WTC11 (cell line): ENCODE measurements at regions not wholly inside any gene's neighbourhood (a gene's known extent, or its start where the extent isn't known, plus 50 kb on each side); places are given as distances from the start of the nearest gene placed in this dataset.

ENCODE experiments used
- ATAC-seq: fragments of 200-7000 bp; cut with Tn5 transposase; 2 replicates; pipeline ENCODE4 v1.10.0; 2021; ENCODE audit warnings: mild to moderate bottlenecking, moderate library complexity
- CTCF ChIA-PET: fragments of 300-600 bp; sonication (Branson Sonifier 250); formaldehyde crosslinking; loops from one replicate; lab custom pipeline; 2021; ENCODE audit warnings: antibody characterized with exemption; lab: Charles Lee
- POLR2A ChIA-PET: fragments of 350-600 bp; sonication (Branson Sonifier 250); formaldehyde crosslinking; loops from one replicate; lab custom pipeline; 2021; ENCODE audit warnings: antibody characterized with exemption; lab: Charles Lee
- DNase-seq: peaks from one replicate; pipeline ENCODE4 v3.0.0; 2021; ENCODE audit warnings: low spot score
- H3K27ac Mint-ChIP-seq: 2 replicates; pipeline ENCODE4 v1.8.0; 2021; ENCODE audit warnings: mixed read lengths
- H3K27me3 Mint-ChIP-seq: 2 replicates; pipeline ENCODE4 v1.8.0; 2021; ENCODE audit warnings: low read depth, mild to moderate bottlenecking, moderate library complexity, mixed read lengths
- H3K36me3 Mint-ChIP-seq: 2 replicates; pipeline ENCODE4 v1.8.0; 2021; ENCODE audit warnings: mixed read lengths
- H3K4me1 Mint-ChIP-seq: 2 replicates; pipeline ENCODE4 v1.8.0; 2022; ENCODE audit warnings: mixed read lengths
- H3K4me3 Mint-ChIP-seq: 2 replicates; pipeline ENCODE4 v1.8.0; 2021; ENCODE audit warnings: mild to moderate bottlenecking, moderate library complexity, mixed read lengths
- H3K9me3 Mint-ChIP-seq: 2 replicates; pipeline ENCODE4 v1.8.0; 2021; ENCODE audit warnings: mixed read lengths
- ATF6 ChIP-seq: sonication (generic); formaldehyde crosslinking; IDR thresholded peaks from 2 replicates; pipeline ENCODE4 v1.8.1; 2023; ENCODE audit warnings: mild to moderate bottlenecking, missing genetic modification reagents
- EMX1 ChIP-seq: fragments of 250-450 bp; sonication (Bioruptor Pico); IDR thresholded peaks from 2 replicates; pipeline ENCODE4 v1.8.0; 2021; ENCODE audit warnings: mild to moderate bottlenecking
- ESRRA ChIP-seq: sonication (generic); formaldehyde crosslinking; IDR thresholded peaks from 2 replicates; pipeline ENCODE4 v1.8.1; 2022; ENCODE audit warnings: mild to moderate bottlenecking, missing genetic modification reagents, borderline replicate concordance
- FOXJ3 ChIP-seq: sonication (generic); formaldehyde crosslinking; IDR thresholded peaks from 2 replicates; pipeline ENCODE4 v1.9.0; 2021; ENCODE audit warnings: missing genetic modification reagents, mild to moderate bottlenecking, borderline replicate concordance
- FOXP1 ChIP-seq: sonication (generic); formaldehyde crosslinking; IDR thresholded peaks from 2 replicates; pipeline ENCODE4 v1.8.0; 2022; ENCODE audit warnings: missing genetic modification reagents, mild to moderate bottlenecking, moderate library complexity, borderline replicate concordance
- FOXP4 ChIP-seq: sonication (generic); formaldehyde crosslinking; IDR thresholded peaks from 2 replicates; pipeline ENCODE4 v1.8.0; 2022; ENCODE audit warnings: mild to moderate bottlenecking, missing genetic modification reagents
- GABPB1 ChIP-seq: sonication (generic); formaldehyde crosslinking; IDR thresholded peaks from 2 replicates; pipeline ENCODE4 v1.8.1; 2023; ENCODE audit warnings: mild to moderate bottlenecking, missing genetic modification reagents
- HMGXB4 ChIP-seq: sonication (generic); formaldehyde crosslinking; IDR thresholded peaks from 2 replicates; pipeline ENCODE4 v1.8.1; 2023; ENCODE audit warnings: mild to moderate bottlenecking, moderate library complexity, missing genetic modification reagents
- JAZF1 ChIP-seq: fragments of 250-450 bp; sonication (Bioruptor Pico); IDR thresholded peaks from 2 replicates; pipeline ENCODE4 v1.9.0; 2021; ENCODE audit warnings: moderate library complexity, mild to moderate bottlenecking, inconsistent platforms
- JUN ChIP-seq: sonication (generic); formaldehyde crosslinking; IDR thresholded peaks from 2 replicates; pipeline ENCODE4 v1.8.0; 2023; ENCODE audit warnings: mild to moderate bottlenecking, missing genetic modification reagents
- NR1H2 ChIP-seq: sonication (generic); formaldehyde crosslinking; IDR thresholded peaks from 2 replicates; pipeline ENCODE4 v1.9.0; 2021; ENCODE audit warnings: mild to moderate bottlenecking, moderate library complexity, missing genetic modification reagents
- OVOL2 ChIP-seq: fragments of 250-450 bp; sonication (Bioruptor Pico); IDR thresholded peaks from 2 replicates; pipeline ENCODE4 v1.9.0; 2021; ENCODE audit warnings: mild to moderate bottlenecking, borderline replicate concordance
- RELA ChIP-seq: sonication (generic); formaldehyde crosslinking; IDR thresholded peaks from 2 replicates; pipeline ENCODE4 v1.8.1; 2022; ENCODE audit warnings: missing genetic modification reagents, mild to moderate bottlenecking, borderline replicate concordance
- SOX15 ChIP-seq: fragments of 250-450 bp; sonication (Bioruptor Pico); IDR thresholded peaks from 2 replicates; pipeline ENCODE4 v1.9.0; 2021; ENCODE audit warnings: mild to moderate bottlenecking
- ZNF121 ChIP-seq: sonication (generic); formaldehyde crosslinking; IDR thresholded peaks from 2 replicates; pipeline ENCODE4 v1.8.0; 2023; ENCODE audit warnings: missing genetic modification reagents
- ZNF512 ChIP-seq: sonication (generic); formaldehyde crosslinking; IDR thresholded peaks from 2 replicates; pipeline ENCODE4 v1.8.1; 2022; ENCODE audit warnings: missing genetic modification reagents, borderline replicate concordance
- ZNF671 ChIP-seq: fragments of 250-450 bp; sonication (Bioruptor Pico); IDR thresholded peaks from 2 replicates; pipeline ENCODE4 v1.8.0; 2021; ENCODE audit warnings: mild to moderate bottlenecking
- TF ChIP-seq, protein P1 (sequence below): fragments of 250-450 bp; sonication (Bioruptor Pico); IDR thresholded peaks from 2 replicates; pipeline ENCODE4 v1.9.0; 2021; ENCODE audit warnings: moderate library complexity, mild to moderate bottlenecking, inconsistent platforms, borderline replicate concordance
- TF ChIP-seq, protein P2 (sequence below): sonication (generic); formaldehyde crosslinking; IDR thresholded peaks from 2 replicates; pipeline ENCODE4 v1.8.1; 2022; ENCODE audit warnings: low read depth, missing genetic modification reagents, borderline replicate concordance
- TF ChIP-seq, protein P3 (sequence below): sonication (generic); formaldehyde crosslinking; IDR thresholded peaks from 2 replicates; pipeline ENCODE4 v1.8.1; 2022; ENCODE audit warnings: low read depth, mild to moderate bottlenecking, moderate library complexity, missing genetic modification reagents, borderline replicate concordance

DNA sequence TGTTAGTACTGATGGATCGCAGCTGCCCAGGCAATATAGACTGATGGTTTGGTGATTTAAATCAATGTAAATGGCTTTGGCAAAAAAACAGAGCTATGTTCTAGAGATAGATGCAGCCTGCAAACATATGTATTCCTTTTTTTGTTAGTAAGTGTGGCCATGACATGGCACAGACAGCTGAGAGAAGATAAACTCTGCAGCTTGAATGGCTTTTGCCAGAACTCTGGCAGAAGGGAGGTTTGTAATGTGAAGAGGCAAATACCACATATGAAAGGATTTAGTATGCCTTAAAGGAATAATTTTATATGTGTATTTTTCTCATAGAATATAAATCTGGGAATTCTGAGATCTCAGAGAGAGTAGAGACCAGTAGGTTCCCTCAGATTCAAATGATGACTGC lies 340.2 kb upstream of the DMAC1 start:
- TF ChIP-seq SOX15 (CRISPR knock-in tag) (no peak), NR1H2 (no peak), ZNF671 (CRISPR knock-in tag) (no peak), ESRRA (no peak), ZNF121 (CRISPR knock-in tag) (no peak), OVOL2 (CRISPR knock-in tag) (no peak), EMX1 (CRISPR knock-in tag) (no peak), ZNF512 (no peak), JAZF1 (CRISPR knock-in tag) (no peak), RELA (CRISPR knock-in tag) (no peak)
- TF ChIP-seq, protein P1, sequence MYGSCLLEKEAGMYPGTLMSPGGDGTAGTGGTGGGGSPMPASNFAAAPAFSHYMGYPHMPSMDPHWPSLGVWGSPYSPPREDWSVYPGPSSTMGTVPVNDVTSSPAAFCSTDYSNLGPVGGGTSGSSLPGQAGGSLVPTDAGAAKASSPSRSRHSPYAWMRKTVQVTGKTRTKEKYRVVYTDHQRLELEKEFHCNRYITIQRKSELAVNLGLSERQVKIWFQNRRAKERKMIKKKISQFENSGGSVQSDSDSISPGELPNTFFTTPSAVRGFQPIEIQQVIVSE (CRISPR knock-in tag): no peak
- POLR2A ChIA-PET: no interaction called here
- Mint-ChIP-seq H3K27ac (no peak overlapping the region), H3K9me3 (no peaks in the 10 kb centered on the region), H3K4me3 (no peak overlapping the region), H3K36me3 (no peaks in the 10 kb centered on the region), H3K4me1 (peaks cover 35% of the 10 kb centered on the region), H3K27me3 (no peaks in the 10 kb centered on the region)
- CTCF ChIA-PET: no interaction called here
- ATAC-seq (no peak), DNase-seq (no peak)

- Mint-ChIP-seq H3K27ac (no peak overlapping the region), H3K36me3 (no peaks in the 10 kb centered on the region), H3K4me1 (peaks cover 34% of the 10 kb centered on the region), H3K4me3 (no peak overlapping the region), H3K9me3 (no peaks in the 10 kb centered on the region), H3K27me3 (no peaks in the 10 kb centered on the region)
- TF ChIP-seq RELA (CRISPR knock-in tag) (no peak), FOXP1 (CRISPR knock-in tag) (no peak), HMGXB4 (CRISPR knock-in tag) (no peak), JAZF1 (CRISPR knock-in tag) (no peak), FOXJ3 (CRISPR knock-in tag) (no peak), ATF6 (CRISPR knock-in tag) (no peak), EMX1 (CRISPR knock-in tag) (no peak), GABPB1 (CRISPR knock-in tag) (no peak), JUN (no peak), FOXP4 (CRISPR knock-in tag) (no peak)
- TF ChIP-seq, protein P2, sequence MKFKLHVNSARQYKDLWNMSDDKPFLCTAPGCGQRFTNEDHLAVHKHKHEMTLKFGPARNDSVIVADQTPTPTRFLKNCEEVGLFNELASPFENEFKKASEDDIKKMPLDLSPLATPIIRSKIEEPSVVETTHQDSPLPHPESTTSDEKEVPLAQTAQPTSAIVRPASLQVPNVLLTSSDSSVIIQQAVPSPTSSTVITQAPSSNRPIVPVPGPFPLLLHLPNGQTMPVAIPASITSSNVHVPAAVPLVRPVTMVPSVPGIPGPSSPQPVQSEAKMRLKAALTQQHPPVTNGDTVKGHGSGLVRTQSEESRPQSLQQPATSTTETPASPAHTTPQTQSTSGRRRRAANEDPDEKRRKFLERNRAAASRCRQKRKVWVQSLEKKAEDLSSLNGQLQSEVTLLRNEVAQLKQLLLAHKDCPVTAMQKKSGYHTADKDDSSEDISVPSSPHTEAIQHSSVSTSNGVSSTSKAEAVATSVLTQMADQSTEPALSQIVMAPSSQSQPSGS (CRISPR knock-in tag): no peak
- TF ChIP-seq, protein P3, sequence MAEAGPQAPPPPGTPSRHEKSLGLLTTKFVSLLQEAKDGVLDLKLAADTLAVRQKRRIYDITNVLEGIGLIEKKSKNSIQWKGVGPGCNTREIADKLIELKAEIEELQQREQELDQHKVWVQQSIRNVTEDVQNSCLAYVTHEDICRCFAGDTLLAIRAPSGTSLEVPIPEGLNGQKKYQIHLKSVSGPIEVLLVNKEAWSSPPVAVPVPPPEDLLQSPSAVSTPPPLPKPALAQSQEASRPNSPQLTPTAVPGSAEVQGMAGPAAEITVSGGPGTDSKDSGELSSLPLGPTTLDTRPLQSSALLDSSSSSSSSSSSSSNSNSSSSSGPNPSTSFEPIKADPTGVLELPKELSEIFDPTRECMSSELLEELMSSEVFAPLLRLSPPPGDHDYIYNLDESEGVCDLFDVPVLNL (CRISPR knock-in tag): no peak
- CTCF ChIA-PET: no interaction called here
- DNase-seq (no peak), ATAC-seq (no peak)
- POLR2A ChIA-PET: no interaction called here
These were observed 336.9 kb upstream of the DMAC1 start for GRCh38 chr9:8136477-8136876.
